ENCODE measurements at regions not wholly inside any gene's neighbourhood (a gene's known extent, or its start where the extent isn't known, plus 50 kb on each side); places are given as distances from the start of the nearest gene placed in this dataset.

- no peak for TF ChIP-seq EZH2phosphoT487 (IDR thresholded peaks at IDR 0.05; ENCODE audit: borderline replicate concordance)
- TF ChIP-seq CTCF (conservative IDR thresholded peaks at IDR 0.05; ENCODE audit: low read length), result no peak
These were observed 99.4 kb downstream of the TMEM17 start for GRCh38 chr2:62406573-62407043.

All from Loucy (cell line).